ENCODE measurements at regions not wholly inside any gene's neighbourhood (a gene's known extent, or its start where the extent isn't known, plus 50 kb on each side); places are given as distances from the start of the nearest gene placed in this dataset.

- POLR2A ChIA-PET: no interaction called here
- TF ChIP-seq, protein P1, sequence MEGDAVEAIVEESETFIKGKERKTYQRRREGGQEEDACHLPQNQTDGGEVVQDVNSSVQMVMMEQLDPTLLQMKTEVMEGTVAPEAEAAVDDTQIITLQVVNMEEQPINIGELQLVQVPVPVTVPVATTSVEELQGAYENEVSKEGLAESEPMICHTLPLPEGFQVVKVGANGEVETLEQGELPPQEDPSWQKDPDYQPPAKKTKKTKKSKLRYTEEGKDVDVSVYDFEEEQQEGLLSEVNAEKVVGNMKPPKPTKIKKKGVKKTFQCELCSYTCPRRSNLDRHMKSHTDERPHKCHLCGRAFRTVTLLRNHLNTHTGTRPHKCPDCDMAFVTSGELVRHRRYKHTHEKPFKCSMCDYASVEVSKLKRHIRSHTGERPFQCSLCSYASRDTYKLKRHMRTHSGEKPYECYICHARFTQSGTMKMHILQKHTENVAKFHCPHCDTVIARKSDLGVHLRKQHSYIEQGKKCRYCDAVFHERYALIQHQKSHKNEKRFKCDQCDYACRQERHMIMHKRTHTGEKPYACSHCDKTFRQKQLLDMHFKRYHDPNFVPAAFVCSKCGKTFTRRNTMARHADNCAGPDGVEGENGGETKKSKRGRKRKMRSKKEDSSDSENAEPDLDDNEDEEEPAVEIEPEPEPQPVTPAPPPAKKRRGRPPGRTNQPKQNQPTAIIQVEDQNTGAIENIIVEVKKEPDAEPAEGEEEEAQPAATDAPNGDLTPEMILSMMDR (IDR thresholded peaks at IDR 0.05; ENCODE audit: low read depth, low read length): no peak
- Histone ChIP-seq H3K4me3 (ENCODE audit: low read depth, low read length) (no peak overlapping the region), H3K9me3 (ENCODE audit: control insufficient read depth, insufficient read depth, low read length) (peaks cover 98% of the 10 kb centered on the region), H3K27ac (ENCODE audit: low read depth, low read length) (no peak overlapping the region), H3K27me3 (ENCODE audit: control insufficient read depth, insufficient read depth, low read length) (no peaks in the 10 kb centered on the region)
- DNase-seq (ENCODE audit: low read depth, low spot score): no peak
- CTCF ChIA-PET: no interaction called here
These were observed 210.6 kb downstream of the UBE3A start for GRCh38 chr15:25228261-25228660.

GRCh38 chr15:25230442-25230841 is 208.4 kb downstream of the UBE3A start:
- no peak for DNase-seq (ENCODE audit: low read depth, low spot score)
- H3K9me3 ChIP-seq (ENCODE audit: control insufficient read depth, insufficient read depth, low read length): peaks cover 99% of the 10 kb centered on the region
- H3K4me3 ChIP-seq (ENCODE audit: low read depth, low read length): no peak overlapping the region
- ChIA-PET POLR2A (no interaction called here), CTCF (interaction anchor here (0.6 kb wide), 1 partner anchor 42 kb away, joined by 3 read pairs; no protein-coding TSS in a partner anchor)
- TF ChIP-seq, protein P1 (IDR thresholded peaks at IDR 0.05; ENCODE audit: low read depth, low read length): no peak
- H3K27me3 ChIP-seq (ENCODE audit: control insufficient read depth, insufficient read depth, low read length): no peaks in the 10 kb centered on the region
- no peak overlapping the region for H3K27ac ChIP-seq (ENCODE audit: low read depth, low read length)

DNA sequence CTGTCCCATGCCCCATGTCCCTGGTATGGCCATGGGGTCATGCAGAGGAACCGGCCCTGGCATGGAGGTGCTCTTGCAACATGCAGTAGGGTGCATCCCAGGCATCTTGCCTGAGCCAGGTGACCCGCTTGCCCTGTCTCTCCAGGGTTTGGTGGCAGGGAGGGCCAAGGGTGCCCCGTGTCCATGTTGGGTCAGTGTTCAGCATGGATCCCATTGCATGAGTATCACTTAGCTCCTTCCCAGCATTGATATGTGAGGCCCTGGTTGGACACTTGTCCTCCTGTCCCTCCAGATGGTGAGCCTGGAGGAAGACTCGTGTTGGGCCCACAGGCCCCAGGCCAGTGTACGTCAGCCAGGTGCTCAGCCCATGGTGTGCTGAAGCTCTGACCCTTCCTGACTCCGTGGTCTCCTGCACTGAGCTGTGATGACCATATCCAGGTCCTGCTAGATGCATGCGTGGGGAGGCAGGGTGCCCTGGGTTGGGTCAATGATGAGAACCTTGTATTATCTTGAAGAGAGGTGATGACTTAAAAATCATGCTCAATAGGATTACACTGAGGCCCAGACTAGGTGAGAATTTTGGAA is 205.0 kb downstream of the UBE3A start:
- TF ChIP-seq, protein P1 (IDR thresholded peaks at IDR 0.05; ENCODE audit: low read depth, low read length): no peak
- no peak overlapping the region for H3K27ac ChIP-seq (ENCODE audit: low read depth, low read length)
- POLR2A ChIA-PET: no interaction called here
- no peak for DNase-seq (ENCODE audit: low read depth, low spot score)
- no peaks in the 10 kb centered on the region for H3K27me3 ChIP-seq (ENCODE audit: control insufficient read depth, insufficient read depth, low read length)
- CTCF ChIA-PET: no interaction called here
- H3K9me3 ChIP-seq (ENCODE audit: control insufficient read depth, insufficient read depth, low read length): peaks cover 100% of the 10 kb centered on the region
- no peak overlapping the region for H3K4me3 ChIP-seq (ENCODE audit: low read depth, low read length)

- DNase-seq (ENCODE audit: low read depth, low spot score): no peak
- TF ChIP-seq, protein P1 (IDR thresholded peaks at IDR 0.05; ENCODE audit: low read depth, low read length): no peak
- CTCF ChIA-PET: no interaction called here
- Histone ChIP-seq H3K9me3 (ENCODE audit: control insufficient read depth, insufficient read depth, low read length) (peaks cover 100% of the 10 kb centered on the region), H3K4me3 (ENCODE audit: low read depth, low read length) (no peak overlapping the region), H3K27me3 (ENCODE audit: control insufficient read depth, insufficient read depth, low read length) (no peaks in the 10 kb centered on the region), H3K27ac (ENCODE audit: low read depth, low read length) (no peak overlapping the region)
- POLR2A ChIA-PET: no interaction called here
These were observed 204.0 kb downstream of the UBE3A start for GRCh38 chr15:25234831-25235230.

DNA sequence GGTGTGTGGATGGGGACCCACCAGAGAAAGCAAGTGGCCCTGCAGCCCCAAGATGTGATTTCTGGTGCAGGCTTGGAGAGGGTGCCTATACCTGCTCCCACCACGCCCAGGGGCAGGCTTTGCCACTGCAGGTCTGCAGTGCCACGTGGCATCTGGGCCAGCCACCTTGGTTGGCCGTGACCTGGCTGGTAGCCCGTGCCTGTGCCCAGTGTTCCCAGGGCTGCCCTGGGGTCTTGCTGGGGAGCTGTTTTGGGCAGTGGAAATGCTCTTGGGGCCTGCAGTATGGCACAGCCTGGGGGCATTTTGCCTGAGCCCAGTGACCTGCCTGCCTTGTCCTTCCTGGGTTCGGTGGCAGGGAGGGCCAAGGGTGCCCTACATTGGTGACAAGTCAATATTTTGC is 203.4 kb downstream of the UBE3A start:
- Histone ChIP-seq H3K4me3 (ENCODE audit: low read depth, low read length) (no peak overlapping the region), H3K27ac (ENCODE audit: low read depth, low read length) (no peak overlapping the region), H3K9me3 (ENCODE audit: control insufficient read depth, insufficient read depth, low read length) (peaks cover 100% of the 10 kb centered on the region), H3K27me3 (ENCODE audit: control insufficient read depth, insufficient read depth, low read length) (no peaks in the 10 kb centered on the region)
- DNase-seq (ENCODE audit: low read depth, low spot score): no peak
- ChIA-PET POLR2A (no interaction called here), CTCF (no interaction called here)
- TF ChIP-seq, protein P1 (IDR thresholded peaks at IDR 0.05; ENCODE audit: low read depth, low read length): no peak
